GM23248 (cell line): ENCODE measurements at regions not wholly inside any gene's neighbourhood (a gene's known extent, or its start where the extent isn't known, plus 50 kb on each side); places are given as distances from the start of the nearest gene placed in this dataset.

Experiments
- DNase-seq: peaks from one replicate; pipeline ENCODE4 v3.0.0-alpha.2; 2015
- H2AFZ ChIP-seq: fragments of 200-600 bp; sonication (generic); 2 replicates; pipeline ENCODE4 v1.6.1; 2016; ENCODE audit warnings: antibody characterized with exemption
- H3F3A ChIP-seq: fragments of 200-600 bp; sonication (generic); 2 replicates; pipeline ENCODE4 v1.6.1; 2016; ENCODE audit warnings: mild to moderate bottlenecking, antibody characterized with exemption, mixed run types; ENCODE audit not compliant: insufficient read depth
- H3K27ac ChIP-seq: fragments of 200-600 bp; sonication (generic); 2 replicates; pipeline ENCODE4 v1.5.1; 2016; ENCODE audit warnings: mild to moderate bottlenecking
- H3K27me3 ChIP-seq: fragments of 200-600 bp; sonication (generic); replicated peaks from 2 replicates; pipeline ENCODE4 v1.6.1; 2016; ENCODE audit warnings: mild to moderate bottlenecking; ENCODE audit not compliant: insufficient read depth
- H3K36me3 ChIP-seq: fragments of 200-600 bp; sonication (generic); 2 replicates; pipeline ENCODE4 v1.6.1; 2016; ENCODE audit warnings: low read depth, mild to moderate bottlenecking
- H3K4me1 ChIP-seq: fragments of 200-600 bp; sonication (generic); 2 replicates; pipeline ENCODE4 v1.6.1; 2016; ENCODE audit warnings: mild to moderate bottlenecking; ENCODE audit not compliant: insufficient read depth
- H3K4me2 ChIP-seq: fragments of 200-600 bp; sonication (generic); one replicate; pipeline ENCODE4 v1.6.1; 2016; ENCODE audit warnings: mild to moderate bottlenecking; ENCODE audit not compliant: unreplicated experiment
- H3K4me3 ChIP-seq: fragments of 200-600 bp; sonication (generic); 2 replicates; pipeline ENCODE4 v1.5.1; 2016; ENCODE audit warnings: mild to moderate bottlenecking
- H3K79me2 ChIP-seq: fragments of 200-600 bp; sonication (generic); 2 replicates; pipeline ENCODE4 v1.6.1; 2016; ENCODE audit warnings: mild to moderate bottlenecking; ENCODE audit not compliant: insufficient read depth
- H3K9ac ChIP-seq: fragments of 200-600 bp; sonication (generic); 2 replicates; pipeline ENCODE4 v1.6.1; 2016; ENCODE audit warnings: mild to moderate bottlenecking
- H3K9me2 ChIP-seq: fragments of 200-600 bp; sonication (generic); 2 replicates; pipeline ENCODE4 v1.6.1; 2016; ENCODE audit warnings: mixed run types, mild to moderate bottlenecking, moderate library complexity; ENCODE audit not compliant: insufficient read depth
- H3K9me3 ChIP-seq: fragments of 200-600 bp; sonication (generic); one replicate; pipeline ENCODE4 v1.6.1; 2017; ENCODE audit warnings: low read depth
- H4K20me1 ChIP-seq: fragments of 200-600 bp; sonication (generic); 2 replicates; pipeline ENCODE4 v1.6.0; 2016; ENCODE audit not compliant: insufficient read depth
- EZH2 ChIP-seq: fragments of 200-600 bp; sonication (generic); IDR thresholded peaks from 2 replicates; pipeline ENCODE4 v1.6.1; 2018; ENCODE audit warnings: antibody characterized with exemption, mild to moderate bottlenecking; ENCODE audit not compliant: insufficient read depth, poor library complexity, severe bottlenecking
- EZH2phosphoT487 ChIP-seq: fragments of 200-600 bp; sonication (generic); IDR thresholded peaks from 2 replicates; pipeline ENCODE4 v1.6.1; 2018; ENCODE audit warnings: antibody characterized with exemption, moderate library complexity, mild to moderate bottlenecking, low read depth; ENCODE audit not compliant: insufficient read depth
- WGBS, 2 experiments: methylation state at CpG; one replicate each; pipeline ENCODE4 v1.1.6; 2015 to 2017; ENCODE audit warnings: low lambda C conversion rate in 2 of 2, low coverage in 1 of 2; ENCODE audit errors: missing lambda C conversion rate in 2 of 2; 5-methylcytosine and 5-hydroxymethylcytosine counted together
- in situ Hi-C: fragments of 300-500 bp; cut with MboI; formaldehyde crosslinking; loops from 2 replicates; pipeline ENCODE4 v1.15.0; 2020

- no peaks in the 10 kb centered on the region for H3K4me1 ChIP-seq
- WGBS, 2 experiments = 3 to 11% methylated on average over 3 of the region's 3 CpGs
- no peaks in the 10 kb centered on the region for H3K9me3 ChIP-seq
- no peak overlapping the region for H3K9ac ChIP-seq
- H3F3A ChIP-seq = no peaks in the 10 kb centered on the region
- H2AFZ ChIP-seq = no peak overlapping the region
- H3K4me3 ChIP-seq = no peak overlapping the region
- DNase-seq = no peak
- H3K9me2 ChIP-seq = no peaks in the 10 kb centered on the region
- H3K79me2 ChIP-seq = no peaks in the 10 kb centered on the region
- no peaks in the 10 kb centered on the region for H4K20me1 ChIP-seq
- no peaks in the 10 kb centered on the region for H3K27me3 ChIP-seq
- in situ Hi-C loops = no loop called here
- H3K36me3 ChIP-seq = no peaks in the 10 kb centered on the region
- no peak for TF ChIP-seq EZH2phosphoT487
- TF ChIP-seq EZH2 = no peak
- no peak overlapping the region for H3K27ac ChIP-seq
- no peak overlapping the region for H3K4me2 ChIP-seq
Observed at GRCh38 chr18:27564066-27564465, 379.0 kb upstream of the CHST9 start.

GRCh38 chr18:27558388-27559155 lies 373.5 kb upstream of the CHST9 start:
- H3K4me2 ChIP-seq = no peak overlapping the region
- no peaks in the 10 kb centered on the region for H3K36me3 ChIP-seq
- H3F3A ChIP-seq = no peaks in the 10 kb centered on the region
- WGBS, 2 experiments = 3 to 5% methylated on average over 4 of the region's 4 CpGs
- no peaks in the 10 kb centered on the region for H3K4me1 ChIP-seq
- H3K27me3 ChIP-seq = no peaks in the 10 kb centered on the region
- no peak overlapping the region for H3K9ac ChIP-seq
- H3K9me2 ChIP-seq = no peaks in the 10 kb centered on the region
- H3K9me3 ChIP-seq = no peaks in the 10 kb centered on the region
- in situ Hi-C loops = no loop called here
- TF ChIP-seq EZH2 = no peak
- no peak for TF ChIP-seq EZH2phosphoT487
- no peaks in the 10 kb centered on the region for H3K79me2 ChIP-seq
- no peak overlapping the region for H3K27ac ChIP-seq
- no peaks in the 10 kb centered on the region for H4K20me1 ChIP-seq
- no peak overlapping the region for H3K4me3 ChIP-seq
- DNase-seq = no peak
- H2AFZ ChIP-seq = no peak overlapping the region

- Histone ChIP-seq H4K20me1 (no peaks in the 10 kb centered on the region), H3K27me3 (no peaks in the 10 kb centered on the region), H3K4me3 (no peak overlapping the region), H3K4me2 (no peak overlapping the region), H3K36me3 (no peaks in the 10 kb centered on the region), H3K9me3 (no peaks in the 10 kb centered on the region), H3K79me2 (no peaks in the 10 kb centered on the region), H3K9me2 (no peaks in the 10 kb centered on the region), H3F3A (no peaks in the 10 kb centered on the region), H2AFZ (no peak overlapping the region), H3K4me1 (no peaks in the 10 kb centered on the region), H3K9ac (no peak overlapping the region), H3K27ac (no peak overlapping the region)
- no peak for DNase-seq
- TF ChIP-seq EZH2phosphoT487 (no peak), EZH2 (no peak)
- WGBS, 2 experiments = 35 to 44% methylated on average over 4 of the region's 4 CpGs
- in situ Hi-C loops = no loop called here
Observed at GRCh38 chr18:27556741-27557140, 371.6 kb upstream of the CHST9 start.

GRCh38 chr18:27549335-27550039 lies 364.4 kb upstream of the CHST9 start:
- H4K20me1 ChIP-seq = no peaks in the 10 kb centered on the region
- in situ Hi-C loops = no loop called here
- no peak overlapping the region for H3K9ac ChIP-seq
- no peak overlapping the region for H3K4me3 ChIP-seq
- no peaks in the 10 kb centered on the region for H3K27me3 ChIP-seq
- DNase-seq = no peak
- H3K36me3 ChIP-seq = no peaks in the 10 kb centered on the region
- no peaks in the 10 kb centered on the region for H3K79me2 ChIP-seq
- WGBS, 2 experiments = 24 to 30% methylated on average over 6 of the region's 6 CpGs
- H3K4me1 ChIP-seq = no peaks in the 10 kb centered on the region
- no peak overlapping the region for H3K4me2 ChIP-seq
- H3K9me3 ChIP-seq = no peaks in the 10 kb centered on the region
- no peak overlapping the region for H3K27ac ChIP-seq
- no peaks in the 10 kb centered on the region for H3F3A ChIP-seq
- TF ChIP-seq EZH2phosphoT487 (no peak), EZH2 (no peak)
- no peaks in the 10 kb centered on the region for H3K9me2 ChIP-seq
- H2AFZ ChIP-seq = no peak overlapping the region
